PFSK-1 (cell line): ENCODE measurements at regions not wholly inside any gene's neighbourhood (a gene's known extent, or its start where the extent isn't known, plus 50 kb on each side); places are given as distances from the start of the nearest gene placed in this dataset.

Experiments used
- POLR2AphosphoS5 ChIP-seq: IDR thresholded peaks from 2 replicates; pipeline ENCODE4 v1.6.1; 2012; ENCODE audit warnings: low read depth, mild to moderate bottlenecking, control low read depth, low read length, moderate library complexity
- SIN3A ChIP-seq: IDR thresholded peaks from 2 replicates; pipeline ENCODE4 v1.6.1; 2012; ENCODE audit warnings: mild to moderate bottlenecking, low read length, moderate library complexity, borderline replicate concordance; ENCODE audit not compliant: insufficient read depth
- TAF1 ChIP-seq: IDR thresholded peaks from 2 replicates; pipeline ENCODE4 v1.6.1; 2012; ENCODE audit warnings: low read length, control low read depth, borderline replicate concordance; ENCODE audit not compliant: insufficient read depth

GRCh38 chr6:132126150-132126549 is 175.0 kb upstream of the CCN2 start:
- TF ChIP-seq SIN3A (no peak), TAF1 (no peak), POLR2AphosphoS5 (no peak)
